GM20000 (cell line): ENCODE measurements at regions not wholly inside any gene's neighbourhood (a gene's known extent, or its start where the extent isn't known, plus 50 kb on each side); places are given as distances from the start of the nearest gene placed in this dataset.

Experiments
- DNase-seq: peaks from one replicate; pipeline ENCODE4 v3.0.0; 2012; ENCODE audit warnings: low spot score
- CTCF ChIP-seq: IDR thresholded peaks from 2 replicates; pipeline ENCODE4 v1.5.1; 2012; ENCODE audit warnings: mild to moderate bottlenecking, control low read depth; ENCODE audit errors: extremely low read depth, missing control alignments

GRCh38 chr6:4607793-4608192 lies 168.4 kb upstream of the CDYL start:
- DNase-seq, result no peak
- TF ChIP-seq CTCF, result no peak

GRCh38 chr6:4606821-4607704 lies 169.1 kb upstream of the CDYL start:
- DNase-seq, result no peak
- TF ChIP-seq CTCF, result no peak

GRCh38 chr6:4606016-4606415 lies 170.2 kb upstream of the CDYL start:
- TF ChIP-seq CTCF, result no peak
- DNase-seq, result no peak

- no peak for TF ChIP-seq CTCF
Measured at GRCh38 chr6:4603856-4604369, 172.3 kb upstream of the CDYL start.

GRCh38 chr6:4603291-4603690 lies 172.9 kb upstream of the CDYL start:
- DNase-seq, result no peak
- no peak for TF ChIP-seq CTCF

More at GRCh38 chr6:4603856-4604369, 172.3 kb upstream of the CDYL start:
- DNase-seq, result no peak

- DNase-seq, result no peak
- TF ChIP-seq CTCF, result no peak
Measured at GRCh38 chr6:4599924-4600323, 176.3 kb upstream of the CDYL start.

- DNase-seq, result no peak
- TF ChIP-seq CTCF, result no peak
Measured at GRCh38 chr6:4598384-4598995, 177.7 kb upstream of the CDYL start.
